Natural killer cell (primary cell): ENCODE measurements at regions not wholly inside any gene's neighbourhood (a gene's known extent, or its start where the extent isn't known, plus 50 kb on each side); places are given as distances from the start of the nearest gene placed in this dataset.

Source experiments
- ATAC-seq, 3 donors: fragments of 150-1000 bp in 2 of 3; fragments of 200-7000 bp in 1 of 3; cut with Tn5 transposase; 1 replicate in 1 of 3; 2 replicates in 2 of 3; pipeline ENCODE4 v1.10.0; 2021; ENCODE audit warnings: mild to moderate bottlenecking in 2 of 3, moderate library complexity in 2 of 3
- DNase-seq, 2 donors: peaks; one replicate each; pipeline versions ENCODE4 v3.0.0 to v3.0.0-alpha.2; 2013 to 2021; ENCODE audit warnings: mixed read lengths in 1 of 2
- H3K27ac ChIP-seq: one replicate; pipeline ENCODE4 v1.5.1; 2013; ENCODE audit warnings: mild to moderate bottlenecking, low read length
- H3K27me3 ChIP-seq: one replicate; pipeline ENCODE4 v1.6.1; 2013; ENCODE audit warnings: low read length; ENCODE audit not compliant: control insufficient read depth, insufficient read depth
- H3K36me3 ChIP-seq: one replicate; pipeline ENCODE4 v1.6.1; 2013; ENCODE audit warnings: low read length; ENCODE audit not compliant: control insufficient read depth, insufficient read depth
- H3K4me1 ChIP-seq: one replicate; pipeline ENCODE4 v1.6.1; 2013; ENCODE audit warnings: low read length; ENCODE audit not compliant: control insufficient read depth, insufficient read depth
- H3K4me3 ChIP-seq: one replicate; pipeline ENCODE4 v1.5.1; 2013; ENCODE audit warnings: low read length
- H3K9me3 ChIP-seq: one replicate; pipeline ENCODE4 v1.6.1; 2013; ENCODE audit warnings: low read length; ENCODE audit not compliant: control insufficient read depth, insufficient read depth
- H3K27ac Mint-ChIP-seq, 2 donors: one replicate each; pipeline ENCODE4 v1.8.0; 2022; ENCODE audit warnings: mild to moderate bottlenecking in 2 of 2, mixed read lengths in 2 of 2, moderate library complexity in 1 of 2
- H3K27me3 Mint-ChIP-seq, 2 donors: one replicate each; pipeline ENCODE4 v1.8.0; 2022; ENCODE audit warnings: low read depth in 2 of 2, mixed read lengths in 2 of 2
- H3K36me3 Mint-ChIP-seq: one replicate; pipeline ENCODE4 v1.8.0; 2022; ENCODE audit warnings: mixed read lengths
- H3K4me1 Mint-ChIP-seq, 2 donors: one replicate each; pipeline ENCODE4 v1.8.0; 2022; ENCODE audit warnings: mixed read lengths in 2 of 2
- H3K4me3 Mint-ChIP-seq: one replicate; pipeline ENCODE4 v1.8.0; 2022; ENCODE audit warnings: mild to moderate bottlenecking, moderate library complexity, mixed read lengths
- H3K9me3 Mint-ChIP-seq, 2 donors: one replicate each; pipeline ENCODE4 v1.8.0; 2022; ENCODE audit warnings: mixed read lengths in 2 of 2
- WGBS: methylation state at CpG from one replicate; pipeline ENCODE4 v1.1.7; 2013; ENCODE audit warnings: missing lambda C conversion rate; ENCODE audit not compliant: insufficient coverage; 5-methylcytosine and 5-hydroxymethylcytosine counted together
- intact Hi-C: fragments of 100-400 bp; cut with micrococcal nuclease; formaldehyde crosslinking; loops from one replicate; pipeline ENCODE4 v1.14.2; 2022
- TF ChIP-seq, protein P1 (sequence below): fragments of 200-600 bp; IDR thresholded peaks from one replicate; pipeline ENCODE4 v1.8.0; 2022; ENCODE audit warnings: antibody characterized with exemption

DNA sequence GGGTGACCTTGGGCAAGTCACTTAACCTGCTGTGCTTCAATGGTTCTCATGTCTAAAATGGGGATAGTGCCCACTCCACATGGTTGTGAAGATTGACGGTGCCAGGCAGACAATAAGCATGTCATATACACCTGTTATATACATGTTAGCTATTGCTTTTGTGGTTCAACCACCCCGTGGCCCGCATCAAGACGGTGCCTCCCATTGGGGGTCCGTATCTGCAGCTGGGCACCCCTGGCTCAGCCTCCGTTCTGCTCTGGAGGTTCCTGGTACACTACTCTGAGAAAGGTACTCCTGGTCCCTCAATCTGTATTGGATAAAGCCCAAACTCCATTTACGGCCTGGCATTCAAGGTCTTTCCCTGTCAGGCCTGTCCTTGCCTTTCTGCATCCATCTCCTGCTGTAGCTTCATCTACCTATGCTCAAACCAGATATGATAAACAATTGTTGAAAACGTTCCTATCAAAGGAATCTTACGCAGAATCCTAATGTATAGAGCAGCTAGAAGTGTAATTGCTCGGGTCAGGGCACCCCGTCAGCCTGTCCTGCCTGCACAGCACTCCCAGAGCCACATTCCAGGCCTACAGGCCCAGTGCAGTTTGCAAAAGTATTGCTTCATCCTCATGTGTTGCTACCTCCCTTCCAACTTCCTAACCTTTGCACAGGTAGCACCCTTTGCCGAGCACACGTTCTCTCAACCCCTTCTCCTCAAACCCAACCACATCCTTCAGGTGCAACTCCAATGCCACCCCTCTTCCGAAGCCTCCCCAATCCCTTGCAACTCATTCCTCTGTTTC, 194.9 kb downstream of the BCR start:
- intact Hi-C loops: no loop called here
- H3K27me3 Mint-ChIP-seq: peaks cover 5 to 7% of the 10 kb centered on the region in 2 donors
- no peak overlapping the region for H3K4me3 Mint-ChIP-seq
- no peak overlapping the region for H3K27ac Mint-ChIP-seq
- Histone ChIP-seq H3K27me3 (no peaks in the 10 kb centered on the region), H3K4me3 (no peak overlapping the region), H3K9me3 (no peaks in the 10 kb centered on the region), H3K4me1 (no peaks in the 10 kb centered on the region), H3K27ac (no peak overlapping the region), H3K36me3 (no peaks in the 10 kb centered on the region)
- no peak for ATAC-seq
- H3K9me3 Mint-ChIP-seq: no peaks in the 10 kb centered on the region
- no peak for DNase-seq
- H3K4me1 Mint-ChIP-seq: no peaks in the 10 kb centered on the region
- TF ChIP-seq, protein P1, sequence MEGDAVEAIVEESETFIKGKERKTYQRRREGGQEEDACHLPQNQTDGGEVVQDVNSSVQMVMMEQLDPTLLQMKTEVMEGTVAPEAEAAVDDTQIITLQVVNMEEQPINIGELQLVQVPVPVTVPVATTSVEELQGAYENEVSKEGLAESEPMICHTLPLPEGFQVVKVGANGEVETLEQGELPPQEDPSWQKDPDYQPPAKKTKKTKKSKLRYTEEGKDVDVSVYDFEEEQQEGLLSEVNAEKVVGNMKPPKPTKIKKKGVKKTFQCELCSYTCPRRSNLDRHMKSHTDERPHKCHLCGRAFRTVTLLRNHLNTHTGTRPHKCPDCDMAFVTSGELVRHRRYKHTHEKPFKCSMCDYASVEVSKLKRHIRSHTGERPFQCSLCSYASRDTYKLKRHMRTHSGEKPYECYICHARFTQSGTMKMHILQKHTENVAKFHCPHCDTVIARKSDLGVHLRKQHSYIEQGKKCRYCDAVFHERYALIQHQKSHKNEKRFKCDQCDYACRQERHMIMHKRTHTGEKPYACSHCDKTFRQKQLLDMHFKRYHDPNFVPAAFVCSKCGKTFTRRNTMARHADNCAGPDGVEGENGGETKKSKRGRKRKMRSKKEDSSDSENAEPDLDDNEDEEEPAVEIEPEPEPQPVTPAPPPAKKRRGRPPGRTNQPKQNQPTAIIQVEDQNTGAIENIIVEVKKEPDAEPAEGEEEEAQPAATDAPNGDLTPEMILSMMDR: no peak
- whole genome bisulfite sequencing: 64% methylated on average over 14 of the region's 14 CpGs
- H3K36me3 Mint-ChIP-seq: no peaks in the 10 kb centered on the region

DNA sequence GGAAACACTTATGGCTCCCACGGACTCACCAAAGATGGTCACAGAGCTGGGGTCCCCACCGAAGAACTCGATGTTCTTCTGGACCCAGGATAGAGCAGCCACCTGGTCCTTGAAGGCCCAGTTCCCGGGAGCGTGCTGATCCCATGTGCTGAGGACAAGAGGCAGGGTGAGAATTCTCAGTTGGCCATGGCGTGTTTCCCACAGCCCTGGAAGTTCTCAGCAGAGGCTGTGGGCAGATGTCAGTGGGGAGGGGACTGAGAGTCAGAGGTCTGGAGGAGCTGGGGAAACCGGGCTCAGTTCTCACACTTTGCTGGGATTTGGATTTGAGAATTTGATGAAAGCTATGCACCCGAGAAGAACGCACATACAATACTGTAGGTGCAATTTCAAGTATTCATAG, 193.3 kb downstream of the BCR start:
- TF ChIP-seq, protein P1: no peak
- intact Hi-C loops: no loop called here
- no peaks in the 10 kb centered on the region for H3K4me1 ChIP-seq
- H3K27me3 ChIP-seq: no peaks in the 10 kb centered on the region
- Mint-ChIP-seq H3K9me3 (no peaks in the 10 kb centered on the region), H3K27ac (no peak overlapping the region), H3K36me3 (no peaks in the 10 kb centered on the region), H3K27me3 (peaks cover 8 to 19% of the 10 kb centered on the region in 2 donors), H3K4me3 (no peak overlapping the region), H3K4me1 (no peaks in the 10 kb centered on the region)
- no peak overlapping the region for H3K4me3 ChIP-seq
- no peaks in the 10 kb centered on the region for H3K9me3 ChIP-seq
- WGBS: 89% methylated on average over 9 of the region's 9 CpGs
- no peak overlapping the region for H3K27ac ChIP-seq
- DNase-seq (no peak), ATAC-seq (no peak)
- H3K36me3 ChIP-seq: no peaks in the 10 kb centered on the region

DNA sequence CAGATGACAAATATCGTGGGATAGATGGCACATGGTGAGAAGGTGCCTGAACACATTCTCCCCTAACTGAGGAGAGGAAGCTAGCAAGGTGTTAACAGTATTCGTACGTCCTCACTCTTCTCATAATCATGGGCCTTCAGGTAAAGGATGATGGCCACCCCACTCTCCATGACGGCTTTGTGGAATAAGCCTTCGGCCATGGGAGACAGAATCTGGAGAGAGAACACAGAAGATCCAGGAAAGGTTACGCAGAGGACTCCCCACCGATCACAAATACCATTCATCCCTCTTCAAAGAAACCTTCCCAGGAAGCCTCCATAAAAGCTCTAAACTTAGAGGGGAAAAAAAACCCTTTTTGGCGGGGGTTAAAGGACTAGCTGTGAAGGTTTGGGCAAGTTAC, 189.9 kb downstream of the BCR start:
- ATAC-seq: no peak
- no peak overlapping the region for H3K27ac Mint-ChIP-seq
- no peaks in the 10 kb centered on the region for H3K36me3 ChIP-seq
- TF ChIP-seq, protein P1: no peak
- H3K36me3 Mint-ChIP-seq: no peaks in the 10 kb centered on the region
- no peaks in the 10 kb centered on the region for H3K27me3 ChIP-seq
- DNase-seq: no peak
- WGBS: 84% methylated on average over 8 of the region's 8 CpGs
- no peaks in the 10 kb centered on the region for H3K4me1 Mint-ChIP-seq
- no peak overlapping the region for H3K4me3 ChIP-seq
- peaks cover 8 to 28% of the 10 kb centered on the region in 2 donors for H3K27me3 Mint-ChIP-seq
- no peak overlapping the region for H3K4me3 Mint-ChIP-seq
- no peaks in the 10 kb centered on the region for H3K9me3 Mint-ChIP-seq
- no peaks in the 10 kb centered on the region for H3K9me3 ChIP-seq
- no peaks in the 10 kb centered on the region for H3K4me1 ChIP-seq
- intact Hi-C loops: no loop called here
- no peak overlapping the region for H3K27ac ChIP-seq
